ENCODE measurements at regions not wholly inside any gene's neighbourhood (a gene's known extent, or its start where the extent isn't known, plus 50 kb on each side); places are given as distances from the start of the nearest gene placed in this dataset.

- no peak overlapping the region for H2AFZ ChIP-seq (ENCODE audit: low read length)
- no peak overlapping the region for H4K5ac ChIP-seq (ENCODE audit: insufficient read length, low read depth, low read length)
- no peak overlapping the region for H3K27ac Mint-ChIP-seq
- no peak overlapping the region for H3K56ac ChIP-seq (ENCODE audit: insufficient read length, low read depth, low read length)
- H3K79me2 ChIP-seq (ENCODE audit: insufficient read depth, low read length) = no peaks in the 10 kb centered on the region
- H3K4ac ChIP-seq (ENCODE audit: low read depth, low read length) = no peak overlapping the region
- no CpG with 5 or more reads among the region's 2 CpGs for WGBS (ENCODE audit: extremely low coverage, insufficient read length, low lambda C conversion rate)
- H3K14ac ChIP-seq (ENCODE audit: insufficient read depth, low read length) = no peak overlapping the region
- TF ChIP-seq CTCF (conservative IDR thresholded peaks at IDR 0.05) = no peak
- H3K27me3 ChIP-seq (ENCODE audit: insufficient read depth, low read length) = no peaks in the 10 kb centered on the region
- H3K36me3 Mint-ChIP-seq (ENCODE audit: insufficient read depth in 1 of 3, low read depth in 3 of 3) = peaks cover 0 to 4% (median 0%) of the 10 kb centered on the region in 3 experiments; a peak in 1 of 7 replicates
- H3K4me1 ChIP-seq (ENCODE audit: insufficient read depth, low read length) = no peaks in the 10 kb centered on the region; the same call in 1 of the 2 replicates
- no peaks in the 10 kb centered on the region for H3K9me3 ChIP-seq (ENCODE audit: control insufficient read depth, low read depth, low read length)
- H2BK20ac ChIP-seq (ENCODE audit: low read depth, low read length, poor library complexity, severe bottlenecking) = no peak overlapping the region
- H3K79me1 ChIP-seq (ENCODE audit: insufficient read depth, low read depth, low read length, poor library complexity, severe bottlenecking) = no peaks in the 10 kb centered on the region
- no peak overlapping the region for H2BK5ac ChIP-seq (ENCODE audit: insufficient read length, low read length)
- H3T11ph ChIP-seq (ENCODE audit: low read length) = no peak overlapping the region
- peaks cover 2 to 10% of the 10 kb centered on the region in 2 experiments; a peak in 3 of 5 replicates for H3K9me3 Mint-ChIP-seq
- H2AK5ac ChIP-seq (ENCODE audit: insufficient read length, low read length) = no peak overlapping the region
- H3K23ac ChIP-seq (ENCODE audit: insufficient read length, low read depth, low read length) = no peak overlapping the region
- H3K4me1 Mint-ChIP-seq = peaks cover 2 to 7% of the 10 kb centered on the region in 2 experiments
- H3K23me2 ChIP-seq (ENCODE audit: insufficient read length, low read depth, low read length, poor library complexity, severe bottlenecking) = no peaks in the 10 kb centered on the region
- H3K4me2 ChIP-seq (ENCODE audit: insufficient read depth, insufficient read length, low read length) = no peak overlapping the region
- DNase-seq = no peak
- H4K20me1 ChIP-seq (ENCODE audit: control insufficient read depth, insufficient read depth, insufficient read length) = no peaks in the 10 kb centered on the region
- H3K27ac ChIP-seq (ENCODE audit: insufficient read length, low read depth, low read length) = no peak overlapping the region
- H3K4me3 Mint-ChIP-seq = no peak overlapping the region
- no peak overlapping the region for H3K9ac ChIP-seq (ENCODE audit: extremely low read depth, insufficient read length, low read length)
- H4K91ac ChIP-seq (ENCODE audit: insufficient read length, low read depth, low read length) = no peak overlapping the region
- no peaks in the 10 kb centered on the region for H3K27me3 Mint-ChIP-seq (ENCODE audit: low read depth)
- H4K8ac ChIP-seq (replicated peaks; ENCODE audit: insufficient read length, low read depth, low read length) = no peak overlapping the region
- H2BK12ac ChIP-seq (ENCODE audit: insufficient read length, low read depth, low read length) = no peak overlapping the region
- no peak overlapping the region for H3K18ac ChIP-seq (ENCODE audit: insufficient read length, low read depth, low read length)
- H2BK120ac ChIP-seq (ENCODE audit: low read depth, low read length, poor library complexity, severe bottlenecking) = no peak overlapping the region
- no peak overlapping the region for H2BK15ac ChIP-seq (ENCODE audit: low read depth, low read length)
Measured at GRCh38 chr6:137787016-137787415, 80.0 kb upstream of the TNFAIP3 start.

Data from H9 (cell line).